ENCODE measurements at regions not wholly inside any gene's neighbourhood (a gene's known extent, or its start where the extent isn't known, plus 50 kb on each side); places are given as distances from the start of the nearest gene placed in this dataset.

DNA sequence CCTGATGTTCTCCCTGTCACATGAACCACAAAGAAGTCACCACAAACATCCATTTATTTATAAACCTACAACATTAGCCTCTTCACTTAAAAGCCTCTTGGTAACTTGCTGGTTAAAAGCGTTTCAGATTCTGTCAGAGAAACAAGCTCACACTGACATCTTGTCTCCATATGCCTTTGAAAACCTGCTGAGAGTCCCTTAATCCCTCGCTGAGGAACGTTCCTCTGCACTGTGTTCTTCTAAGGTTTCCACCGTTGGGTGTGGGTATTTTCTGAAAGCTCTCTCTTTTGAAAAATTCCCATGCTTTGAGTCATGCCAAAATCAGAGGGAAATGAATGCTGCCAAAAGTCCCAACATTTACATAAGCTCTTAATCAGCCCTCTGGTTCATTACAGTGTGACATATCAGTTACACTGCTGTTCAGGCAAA is 149.8 kb downstream of the CCDC34 start:
- no peak for DNase-seq

DNA sequence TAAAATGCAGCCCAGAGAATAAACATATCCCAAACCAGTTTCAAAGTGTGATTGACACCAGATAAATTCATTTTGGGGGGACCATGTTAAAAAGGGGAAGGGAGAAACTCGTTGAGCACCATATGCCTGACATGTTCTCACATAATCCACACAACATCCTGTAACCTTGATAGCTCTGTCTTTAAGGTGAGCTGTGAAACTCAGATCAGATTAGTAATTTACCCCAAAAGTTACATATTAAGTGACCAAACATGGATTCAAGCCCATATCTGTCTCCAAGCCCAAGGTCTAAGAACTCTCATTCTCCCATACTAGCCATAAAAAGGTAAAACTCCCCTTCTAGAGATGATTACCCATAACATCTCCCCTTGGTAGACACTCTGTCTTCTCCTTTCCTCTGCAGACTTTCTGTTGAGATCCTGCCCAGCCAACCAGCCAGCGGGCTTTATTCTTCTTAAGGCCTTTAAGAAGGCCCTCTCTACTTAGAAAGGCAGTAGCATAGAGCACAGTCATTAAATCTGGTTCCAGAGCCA is 150.7 kb downstream of the CCDC34 start:
- no peak for DNase-seq

DNA sequence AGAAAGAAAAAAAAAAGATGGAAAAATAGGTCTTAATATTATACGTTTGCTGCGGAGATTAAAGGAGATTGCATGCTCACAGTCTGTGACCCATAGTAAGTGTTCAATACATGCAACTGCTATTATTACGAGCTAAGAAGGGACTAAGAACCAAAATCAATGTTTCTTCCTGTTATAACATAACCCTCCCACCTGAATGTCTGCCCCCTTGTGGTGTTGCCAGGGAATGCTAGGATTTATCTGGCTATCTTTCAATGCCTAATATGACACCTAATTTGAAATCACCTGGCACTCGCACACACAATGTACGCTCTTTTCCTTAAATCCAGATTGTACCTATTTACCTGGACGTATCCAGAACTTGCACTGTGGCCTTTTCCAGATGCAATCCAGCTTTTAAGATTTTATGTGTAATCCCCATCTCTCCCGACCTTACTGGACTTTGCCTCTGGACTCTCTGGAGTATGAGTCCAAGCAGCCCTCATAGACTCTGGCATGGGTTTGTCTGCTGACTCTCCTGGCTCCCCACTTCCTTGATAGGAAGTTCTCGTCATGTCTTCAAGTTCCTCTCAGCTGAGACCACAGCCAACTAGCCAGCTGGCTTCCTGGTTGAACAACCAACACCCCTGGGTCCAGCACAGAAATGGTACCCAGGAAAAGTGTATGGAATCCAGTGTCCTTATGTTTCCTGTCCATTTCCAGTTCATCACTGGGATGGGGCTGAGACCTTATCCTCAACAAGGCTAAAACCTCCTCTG is 151.5 kb downstream of the CCDC34 start:
- DNase-seq, result no peak

DNA sequence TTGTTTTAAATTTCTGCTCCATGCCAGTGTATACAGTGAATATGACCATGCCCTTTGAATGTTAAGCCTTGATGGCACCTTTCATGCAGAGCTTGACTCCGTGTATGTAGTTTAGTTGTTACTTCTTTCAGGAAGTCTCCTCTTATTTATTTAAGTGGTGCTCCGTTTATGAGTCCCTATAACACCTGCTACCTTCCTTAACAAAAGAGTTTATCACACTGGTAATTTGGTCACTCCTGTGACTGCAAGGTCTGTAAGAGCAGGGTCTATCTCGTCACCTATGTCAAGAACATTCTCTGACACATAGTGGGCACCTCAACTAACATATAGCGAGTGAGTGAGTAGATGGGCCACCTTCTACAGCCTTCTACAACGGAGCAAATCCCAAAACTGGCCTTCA is 152.5 kb downstream of the CCDC34 start:
- DNase-seq, result no peak

DNA sequence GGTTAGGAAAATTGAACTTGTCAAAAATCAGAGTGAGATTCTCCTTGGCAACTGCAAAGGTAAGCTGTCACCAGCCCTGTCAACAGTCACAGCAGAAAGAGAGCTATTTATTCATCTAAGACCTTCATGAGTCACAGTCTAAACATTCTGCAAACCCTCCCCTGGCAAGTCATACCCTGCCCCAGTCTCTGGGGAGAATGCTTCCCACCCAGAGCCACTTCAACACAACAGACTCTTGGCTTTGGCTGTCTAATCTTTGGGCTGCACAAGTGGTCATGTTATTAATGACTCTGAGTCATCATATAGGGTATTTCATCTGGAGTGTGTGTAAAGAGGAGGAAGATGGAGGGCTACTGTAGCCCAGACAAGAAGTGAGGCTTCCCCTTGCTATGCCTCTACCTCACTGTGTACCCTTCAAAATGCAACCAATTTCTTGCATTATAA is 153.4 kb downstream of the CCDC34 start:
- DNase-seq, result no peak

DNA sequence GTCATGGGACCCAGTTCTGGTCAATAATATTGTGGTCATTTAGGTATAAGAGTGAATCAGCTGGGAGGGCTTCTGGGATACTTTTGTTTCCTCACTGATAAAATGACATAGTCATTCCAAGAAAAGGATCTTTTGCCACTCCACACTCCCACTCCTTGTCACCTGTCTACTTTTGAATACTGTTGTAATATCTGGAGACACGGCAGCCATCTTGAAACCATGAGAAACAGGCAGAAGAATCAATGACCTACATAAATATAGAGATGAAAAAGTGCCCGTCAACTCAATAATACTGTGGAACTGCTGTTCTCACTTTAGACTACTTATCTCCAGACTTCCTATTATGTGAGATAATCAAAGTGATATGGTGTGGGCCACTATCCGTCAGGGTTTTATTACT is 154.2 kb downstream of the CCDC34 start:
- no peak for DNase-seq

DNA sequence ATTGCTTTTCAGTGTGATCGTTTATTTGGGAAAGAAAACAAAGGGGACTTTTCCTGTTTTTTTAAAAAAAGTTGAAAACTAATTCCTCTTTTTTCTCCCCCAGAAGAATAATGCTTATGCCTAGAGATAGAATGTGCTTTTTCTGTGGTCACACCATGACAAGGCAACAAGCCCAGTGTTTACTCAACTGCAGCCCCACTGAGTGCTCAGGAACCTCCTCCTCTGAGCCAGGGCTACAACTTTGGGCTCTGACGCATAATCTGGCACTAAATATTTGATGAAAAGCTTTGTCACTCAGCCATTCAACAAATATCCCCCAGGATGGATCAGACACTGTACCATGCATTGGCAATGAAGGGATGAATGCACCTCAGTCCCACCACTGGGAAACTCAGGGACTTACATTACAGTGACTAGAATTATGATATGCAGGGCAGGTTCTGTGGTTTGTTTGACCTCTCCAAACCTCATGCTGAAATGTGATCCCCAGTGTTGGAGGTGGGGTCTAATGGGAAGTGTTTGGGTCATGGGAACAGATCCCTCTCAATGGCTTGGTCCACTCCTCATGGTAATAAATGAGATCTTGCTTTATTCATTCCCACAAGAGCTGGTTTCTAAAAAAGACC is 155.9 kb downstream of the CCDC34 start:
- DNase-seq, result no peak

DNA sequence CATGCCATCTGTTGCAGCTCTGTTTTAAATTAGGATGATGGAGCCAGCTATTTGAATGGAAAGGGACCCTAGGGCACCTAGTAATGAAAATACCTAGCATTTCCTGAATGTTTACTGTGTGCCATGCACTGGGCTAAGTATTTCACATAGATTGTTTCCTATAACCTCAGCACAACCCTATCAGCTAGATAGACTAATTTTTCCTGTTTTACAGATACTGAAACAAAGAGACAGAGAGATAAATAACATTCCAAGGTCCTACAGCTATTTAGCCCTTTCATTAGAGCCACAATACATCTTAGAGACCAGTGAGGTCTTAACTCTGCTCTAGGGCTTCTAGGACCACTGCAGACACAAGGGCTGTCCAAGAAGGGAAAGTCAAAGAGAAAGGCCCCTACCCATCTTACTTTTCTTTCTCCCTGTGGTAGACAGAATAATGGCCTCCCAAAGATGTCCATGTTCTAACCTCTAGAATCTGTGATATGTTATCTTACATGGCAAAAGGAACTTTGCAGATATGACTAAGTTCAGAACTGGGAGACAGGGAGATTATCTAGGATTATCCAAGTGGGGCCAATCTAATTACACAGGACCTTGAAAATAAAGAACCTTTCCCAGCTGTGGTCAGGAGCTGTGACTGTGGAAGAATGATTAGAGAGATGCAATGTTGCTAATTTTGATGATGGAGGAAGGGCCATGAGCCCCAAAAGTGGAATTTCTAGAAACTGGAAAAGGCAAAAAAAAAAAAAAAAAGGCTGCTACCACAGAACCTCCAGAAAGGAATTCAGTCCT is 157.0 kb downstream of the CCDC34 start:
- DNase-seq, result no peak

DNA sequence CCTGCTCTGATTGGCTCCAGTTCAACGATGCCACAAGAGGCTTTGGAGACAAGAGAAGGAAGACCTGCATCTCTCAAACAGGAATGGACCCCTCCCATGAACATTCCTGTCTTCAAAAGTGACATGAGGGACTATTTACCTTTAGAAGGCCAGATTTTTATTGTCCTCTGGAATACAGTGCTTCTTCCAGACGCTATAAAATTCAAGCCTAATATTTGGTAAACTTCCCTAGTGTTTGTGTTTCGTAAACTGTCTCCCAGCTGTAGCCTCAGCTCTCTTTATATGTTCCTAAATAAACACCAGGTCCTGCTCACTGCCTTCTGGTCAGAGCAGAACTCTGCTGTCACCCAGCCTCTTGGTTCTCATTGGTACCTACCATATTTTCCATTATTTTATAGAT is 157.8 kb downstream of the CCDC34 start:
- DNase-seq, result no peak

DNA sequence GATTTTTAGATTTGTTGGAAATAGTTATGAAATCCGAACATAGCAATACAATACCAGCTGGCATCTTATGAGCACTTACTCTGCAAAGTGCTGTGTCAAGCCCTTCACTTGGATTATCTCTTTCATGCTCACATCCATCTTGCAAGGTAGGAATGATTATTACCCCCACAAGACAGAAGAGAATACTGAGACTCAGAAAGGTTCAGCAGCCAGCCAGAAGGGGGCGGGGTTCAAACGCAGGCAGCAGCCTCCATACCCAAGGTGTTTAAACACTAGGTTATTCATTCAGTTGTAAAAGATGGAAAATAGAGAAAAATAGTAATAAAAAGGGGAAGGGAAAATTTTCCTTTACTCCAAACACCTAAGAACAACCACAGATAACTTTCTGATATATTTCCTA is 158.5 kb downstream of the CCDC34 start:
- DNase-seq, result no peak

DNA sequence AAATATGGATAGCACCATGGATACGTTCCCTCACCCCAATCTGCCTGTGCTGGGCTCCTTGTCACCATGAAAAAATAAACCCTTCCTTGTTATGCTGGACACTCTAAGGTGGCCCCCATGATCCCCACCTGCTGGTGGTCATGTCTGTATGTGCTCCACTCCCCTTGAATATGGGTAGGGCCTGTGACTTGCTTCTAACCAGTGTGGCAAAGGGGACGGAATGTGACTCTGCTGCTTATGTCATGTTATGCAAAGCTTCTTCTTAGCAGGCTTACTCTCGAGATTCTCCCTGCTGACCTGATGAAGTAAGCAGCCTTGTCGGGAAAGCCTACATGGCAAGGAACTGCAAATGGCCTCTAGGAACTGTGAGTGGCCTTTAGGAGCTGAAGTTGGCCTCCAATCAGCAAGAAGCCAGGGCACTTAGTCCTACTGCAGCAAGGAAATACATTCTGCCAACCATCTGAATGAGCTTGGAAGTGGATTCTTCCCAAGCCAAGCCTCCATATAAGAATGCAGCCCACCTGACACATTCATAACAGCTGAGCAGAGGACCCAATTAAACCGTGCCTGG is 159.9 kb downstream of the CCDC34 start:
- DNase-seq, result no peak

DNA sequence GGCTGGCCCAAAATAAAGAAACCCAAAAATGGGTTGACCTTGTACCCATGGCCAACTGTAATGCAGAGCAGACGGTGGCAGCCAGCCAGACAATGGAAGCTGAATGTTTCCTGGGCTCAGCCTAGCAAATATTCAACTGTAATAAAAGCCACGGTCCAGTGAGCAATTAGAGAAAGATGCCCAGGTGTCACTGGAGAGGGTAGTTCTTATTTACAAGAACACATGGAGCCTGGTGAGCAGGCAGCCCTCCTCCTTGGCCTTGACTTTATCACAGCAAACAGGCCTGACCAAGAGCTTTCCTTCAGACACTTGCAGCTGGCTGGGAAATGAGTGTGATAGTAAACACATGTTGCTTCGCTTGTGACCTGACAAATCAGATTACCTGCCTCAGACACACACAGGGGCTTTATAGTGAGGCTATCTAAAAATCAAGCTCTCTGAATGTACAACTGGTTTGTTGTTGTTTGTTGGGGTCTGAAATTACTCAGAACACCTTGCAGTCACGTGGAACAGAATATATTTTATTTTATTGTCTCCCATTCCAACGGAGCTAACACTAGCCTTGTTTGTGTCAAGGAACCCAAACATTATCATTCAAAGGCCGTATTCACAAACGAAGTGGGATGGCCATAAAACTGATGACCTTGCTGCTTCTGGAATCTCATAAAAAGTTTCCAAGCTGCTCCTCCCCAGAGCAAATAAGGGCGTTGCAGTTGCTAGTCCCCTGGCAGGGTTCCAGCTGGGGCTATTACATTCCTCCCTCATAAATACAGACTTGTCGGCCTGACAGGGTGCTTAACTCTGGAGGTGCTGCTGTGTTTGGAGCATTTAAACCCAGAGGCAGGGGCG is 161.1 kb downstream of the BBOX1 start:
- no peak for DNase-seq

DNA sequence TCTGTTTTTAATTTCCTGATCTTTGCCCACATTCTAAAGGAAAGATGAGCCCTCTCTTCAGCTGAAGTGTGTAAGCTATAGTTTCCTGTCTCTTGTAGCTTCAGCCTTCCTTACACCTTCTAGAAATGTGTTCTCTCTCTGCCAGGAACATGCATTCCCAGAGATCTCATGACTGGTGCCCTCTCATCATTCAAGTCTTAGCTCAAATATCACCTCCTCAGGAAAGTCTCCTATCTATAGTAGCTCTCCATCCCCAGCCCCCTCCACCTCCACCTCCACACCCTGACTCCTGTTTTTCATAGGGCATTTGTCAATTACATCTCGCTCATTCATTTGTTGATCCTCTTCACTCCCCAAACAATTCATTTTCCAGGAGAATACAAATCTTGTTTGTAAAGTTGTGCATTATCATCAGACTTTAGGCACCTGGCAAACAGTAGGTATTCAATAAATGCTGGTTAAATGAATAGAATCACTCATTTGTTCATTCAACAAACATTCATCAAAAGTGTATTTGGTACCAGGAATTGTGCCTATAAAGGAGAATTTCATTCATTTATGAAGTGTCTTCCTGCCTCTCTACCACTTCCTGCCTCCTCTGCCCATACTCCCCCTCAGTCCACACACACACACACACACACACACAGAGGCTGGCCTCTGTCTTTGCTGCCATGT is 160.3 kb downstream of the BBOX1 start:
- DNase-seq, result no peak

DNA sequence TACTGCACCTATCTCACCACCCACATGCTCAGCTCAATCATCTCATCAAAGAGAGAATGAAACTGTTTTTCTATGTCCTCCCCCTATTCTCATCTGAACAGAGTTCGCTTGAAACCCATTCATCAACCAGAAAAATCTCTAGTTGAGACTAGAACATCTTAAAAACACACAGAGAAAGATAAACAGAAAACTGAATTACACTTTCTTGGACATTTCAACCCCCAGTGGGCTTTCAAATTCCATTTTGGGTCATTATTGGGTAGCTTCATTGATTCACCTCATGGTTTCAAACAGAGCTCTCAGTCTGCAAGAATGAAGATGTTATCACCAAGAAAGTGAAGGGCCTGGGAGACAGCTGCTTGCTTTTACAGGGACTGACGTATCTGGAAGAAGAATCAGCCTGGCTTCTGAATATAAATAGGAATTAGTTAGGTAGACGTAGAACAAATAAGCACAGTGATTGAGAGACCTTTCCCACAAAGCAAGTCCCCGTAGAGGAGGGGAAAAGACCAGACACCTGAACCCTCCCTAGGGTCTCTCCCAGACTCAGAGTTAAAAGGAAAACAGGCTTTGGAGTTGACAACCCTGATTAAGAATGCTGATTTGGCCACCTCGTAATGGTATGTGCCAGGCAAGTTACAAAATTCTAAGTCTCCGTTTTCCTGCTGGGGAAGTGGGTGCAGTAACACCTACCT is 155.7 kb downstream of the BBOX1 start:
- DNase-seq, result no peak

DNA sequence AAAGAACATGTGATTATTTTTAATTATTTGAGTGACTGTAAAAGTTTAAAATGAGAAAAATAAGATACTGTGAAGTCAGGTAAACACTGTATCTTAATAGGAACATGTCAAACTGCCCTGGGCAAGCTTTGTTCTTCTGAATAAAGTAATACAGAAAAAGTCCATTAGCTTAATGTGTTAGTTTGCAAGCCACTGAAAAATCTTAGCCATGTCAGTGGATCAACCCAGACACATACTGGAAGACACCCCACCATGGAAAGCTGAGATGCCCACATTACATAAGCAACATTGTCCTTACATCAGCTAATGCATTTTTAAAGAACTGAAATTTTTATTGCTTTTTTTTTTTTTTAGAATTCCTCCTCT is 155.2 kb downstream of the BBOX1 start:
- no peak for DNase-seq

DNA sequence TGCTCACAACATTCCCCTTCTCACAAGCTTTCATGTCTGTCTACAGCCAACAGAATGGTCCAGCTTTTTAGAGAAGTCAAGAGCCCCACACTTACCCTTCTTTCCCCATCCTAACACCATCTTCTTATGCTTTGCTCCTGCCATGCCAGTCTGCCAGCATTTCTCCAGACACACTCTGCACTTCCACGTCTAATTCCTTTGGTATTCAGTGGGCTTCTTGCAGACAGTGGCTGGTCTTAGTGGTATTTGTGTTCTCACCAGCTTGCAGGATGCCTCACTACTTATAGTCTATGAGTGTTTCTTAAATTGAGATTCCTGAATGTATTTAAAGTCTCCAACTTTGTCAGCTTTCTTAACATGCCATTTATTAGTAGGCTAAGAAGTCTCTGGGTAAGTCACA is 154.4 kb downstream of the BBOX1 start:
- DNase-seq, result no peak

DNA sequence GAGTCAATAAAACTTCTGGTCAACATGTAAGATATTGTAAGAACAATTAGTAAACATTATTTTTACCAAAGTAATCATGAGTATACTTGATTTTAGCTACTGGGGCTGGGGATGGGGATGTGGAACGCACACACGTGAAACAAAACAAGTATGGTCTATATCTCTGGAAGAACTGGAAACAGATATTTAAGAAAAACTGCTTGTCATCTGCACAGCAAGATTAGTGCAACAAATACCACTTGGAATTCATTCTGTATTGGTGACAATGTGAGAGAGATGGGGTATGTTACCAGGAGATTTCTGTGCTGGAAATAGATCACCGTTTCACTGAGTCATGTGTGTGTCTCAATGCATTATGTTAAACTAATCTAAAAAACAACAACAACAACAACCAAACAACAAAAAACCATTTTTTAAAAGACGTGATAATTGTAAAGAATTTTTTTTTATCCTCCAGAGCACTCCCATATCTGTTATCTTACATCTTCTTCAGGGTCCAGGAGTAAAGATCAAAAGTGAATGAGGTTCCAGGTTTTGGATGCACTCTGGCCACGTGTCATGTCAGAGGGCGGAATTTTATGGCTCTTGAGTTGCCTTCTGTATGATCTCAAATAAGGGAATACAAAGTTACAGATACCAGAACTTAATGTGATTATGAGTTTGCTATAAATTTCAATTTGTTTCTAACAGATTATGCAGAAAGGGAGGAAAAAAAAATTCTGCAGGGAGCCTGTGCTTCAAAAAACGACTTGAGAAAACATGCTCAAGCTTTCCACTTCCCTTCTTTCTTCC is 153.0 kb downstream of the BBOX1 start:
- DNase-seq, result no peak

DNA sequence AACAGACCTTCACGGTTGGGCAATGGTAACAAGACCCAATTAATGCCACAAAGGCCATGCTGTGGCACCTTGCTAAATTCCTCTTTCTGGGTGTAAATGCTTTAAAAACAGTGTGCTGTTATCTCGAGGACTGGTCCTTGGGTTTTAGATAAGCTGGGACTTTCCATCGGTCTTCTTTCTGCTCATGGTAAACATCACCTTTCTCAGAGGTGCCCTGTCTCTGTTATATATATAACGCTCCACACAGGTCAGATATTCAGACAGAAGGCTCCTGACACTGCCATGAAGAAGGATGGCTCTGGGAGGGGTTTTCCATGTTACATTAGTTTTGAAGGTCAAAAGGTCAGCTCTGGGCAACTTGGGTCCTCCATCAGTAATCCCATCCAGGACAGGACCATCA is 151.6 kb downstream of the BBOX1 start:
- DNase-seq, result no peak

DNA sequence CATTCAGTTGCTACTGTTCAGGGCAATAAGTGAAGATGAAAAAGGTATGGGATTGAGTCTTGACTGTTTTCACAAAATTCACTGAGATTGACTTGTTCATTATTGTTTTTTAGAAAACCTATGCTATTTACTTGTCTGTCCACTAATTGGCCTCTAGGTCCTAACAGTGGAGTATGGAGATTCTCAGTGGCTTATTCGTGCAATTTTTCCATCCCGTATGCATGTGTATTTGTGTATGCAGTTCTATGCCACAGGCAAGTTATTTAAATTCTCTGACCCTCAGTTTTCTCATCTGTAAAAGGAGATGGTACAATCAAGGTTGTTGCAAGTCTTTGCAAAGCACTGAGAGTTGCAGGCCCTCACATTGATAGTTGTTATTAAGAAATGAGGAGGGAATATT is 151.0 kb downstream of the BBOX1 start:
- no peak for DNase-seq

DNA sequence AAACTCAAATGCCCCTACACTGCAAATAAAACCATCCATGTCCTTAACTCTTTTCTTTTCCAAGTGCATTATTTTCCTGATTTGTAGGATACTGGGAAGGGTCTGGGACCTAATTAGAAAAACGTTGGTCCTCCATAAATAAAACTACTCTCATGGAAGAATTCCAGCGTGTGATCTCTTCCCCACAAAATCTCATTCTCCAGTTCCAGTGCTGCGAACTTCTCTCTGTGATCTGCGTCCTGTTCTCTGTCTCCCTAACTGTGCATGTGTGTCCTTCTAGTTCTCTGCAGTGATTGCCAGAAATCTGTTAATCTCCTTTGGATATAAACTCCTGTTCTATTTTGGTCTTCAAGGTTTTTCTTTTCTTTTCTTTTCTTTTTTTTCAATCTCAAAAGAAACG is 148.1 kb downstream of the BBOX1 start:
- no peak for DNase-seq

Measured in KG1 (cell line).